B cell (primary cell): ENCODE measurements at regions not wholly inside any gene's neighbourhood (a gene's known extent, or its start where the extent isn't known, plus 50 kb on each side); places are given as distances from the start of the nearest gene placed in this dataset.

Experiments
- ATAC-seq: fragments of 200-7000 bp; cut with Tn5 transposase; one replicate; pipeline ENCODE4 v1.10.0; 2021; ENCODE audit warnings: low read depth, mild to moderate bottlenecking, moderate number of reproducible peaks, moderate library complexity
- CTCF ChIA-PET: fragments of 350-600 bp; sonication (Branson Sonifier 250); formaldehyde crosslinking; loops from one replicate; lab custom pipeline; 2021; ENCODE audit warnings: antibody characterized with exemption, inconsistent platforms; lab: Charles Lee
- POLR2A ChIA-PET: fragments of 350-600 bp; sonication (Branson Sonifier 250); formaldehyde crosslinking; loops from one replicate; lab custom pipeline; 2021; ENCODE audit warnings: antibody characterized with exemption; lab: Charles Lee
- DNase-seq: peaks from one replicate; pipeline ENCODE4 v3.0.0; 2013
- H2AFZ ChIP-seq: 2 replicates; pipeline ENCODE4 v1.6.1; 2012; ENCODE audit warnings: mild to moderate bottlenecking, low read depth, low read length; ENCODE audit not compliant: insufficient read depth, poor library complexity, severe bottlenecking
- H3K27ac ChIP-seq, 2 donors: 1 replicate in 1 of 2; 2 replicates in 1 of 2; pipeline ENCODE4 v1.5.1; 2012 to 2013; ENCODE audit warnings: low read length in 2 of 2, mild to moderate bottlenecking in 2 of 2, moderate library complexity in 1 of 2
- H3K27me3 ChIP-seq, 4 experiments: fragments of 200-600 bp in 1 of 4; sonication (generic) in 1 of 4; replicated peaks in 1 of 4; 1 replicate in 2 of 4; 2 replicates in 2 of 4; pipeline versions ENCODE4 v1.6.1 to v1.7.0; 2013 to 2016; ENCODE audit warnings: low read length in 3 of 4, mild to moderate bottlenecking in 2 of 4, mixed read lengths in 1 of 4, moderate library complexity in 1 of 4; ENCODE audit not compliant: insufficient read depth in 4 of 4, control insufficient read depth in 3 of 4; ENCODE audit errors: control extremely low read depth in 1 of 4
- H3K36me3 ChIP-seq, 2 experiments: replicated peaks in 1 of 2; 1 replicate in 1 of 2; 2 replicates in 1 of 2; pipeline versions ENCODE4 v1.6.1 to v1.7.1; 2013; ENCODE audit warnings: low read length in 1 of 2; ENCODE audit not compliant: insufficient read depth in 2 of 2, control insufficient read depth in 1 of 2; ENCODE audit errors: control extremely low read depth in 1 of 2, extremely low read depth in 1 of 2
- H3K4me1 ChIP-seq, 2 donors: fragments of 200-600 bp in 1 of 2; sonication (generic) in 1 of 2; 1 replicate in 1 of 2; 2 replicates in 1 of 2; pipeline versions ENCODE4 v1.5.1 to v1.6.1; 2013 to 2017; ENCODE audit warnings: low read length in 2 of 2; ENCODE audit not compliant: control insufficient read depth in 2 of 2, insufficient read depth in 2 of 2
- H3K4me2 ChIP-seq: replicated peaks from 2 replicates; pipeline ENCODE3; 2012; ENCODE audit warnings: mild to moderate bottlenecking, low read depth, low read length; ENCODE audit not compliant: poor library complexity, severe bottlenecking
- H3K4me3 ChIP-seq, 5 experiments: fragments of 200-600 bp in 1 of 5; sonication (generic) in 1 of 5; 1 replicate in 3 of 5; 2 replicates in 2 of 5; pipeline versions ENCODE4 v1.5.1 to v1.7.0; 2011 to 2016; ENCODE audit warnings: low read length in 4 of 5, mild to moderate bottlenecking in 4 of 5, low read depth in 2 of 5, control low read depth in 1 of 5, moderate library complexity in 1 of 5; ENCODE audit not compliant: insufficient read depth in 1 of 5; ENCODE audit errors: control extremely low read depth in 1 of 5, extremely low read depth in 1 of 5
- H3K79me2 ChIP-seq: fragments of 200-600 bp; sonication (generic); one replicate; pipeline ENCODE4 v1.6.0; 2016; ENCODE audit warnings: low read length; ENCODE audit not compliant: control insufficient read depth, insufficient read depth
- H3K9ac ChIP-seq: fragments of 200-600 bp; sonication (generic); 2 replicates; pipeline ENCODE4 v1.6.1; 2017; ENCODE audit warnings: mild to moderate bottlenecking, low read length, moderate library complexity
- H3K9me3 ChIP-seq, 3 donors: one replicate each; pipeline versions ENCODE4 v1.6.1 to v1.7.1; 2013; ENCODE audit warnings: low read length in 2 of 3; ENCODE audit not compliant: control insufficient read depth in 2 of 3, insufficient read depth in 1 of 3; ENCODE audit errors: control extremely low read depth in 1 of 3
- H4K20me1 ChIP-seq: 2 replicates; pipeline ENCODE4 v1.6.0; 2012; ENCODE audit warnings: mild to moderate bottlenecking, low read length; ENCODE audit not compliant: insufficient read depth, control insufficient read depth, poor library complexity, severe bottlenecking
- H3K27ac Mint-ChIP-seq: one replicate; pipeline ENCODE4 v1.8.0; 2021; ENCODE audit warnings: mixed read lengths
- H3K27me3 Mint-ChIP-seq: one replicate; pipeline ENCODE4 v1.8.0; 2021; ENCODE audit warnings: mixed read lengths
- H3K4me1 Mint-ChIP-seq: one replicate; pipeline ENCODE4 v1.8.0; 2021; ENCODE audit warnings: mixed read lengths
- H3K4me3 Mint-ChIP-seq: one replicate; pipeline ENCODE4 v1.8.0; 2021; ENCODE audit warnings: mixed read lengths
- H3K9me3 Mint-ChIP-seq: one replicate; pipeline ENCODE4 v1.8.0; 2022; ENCODE audit warnings: mixed read lengths; ENCODE audit not compliant: insufficient read depth
- CTCF ChIP-seq: fragments of 200-600 bp; IDR thresholded peaks from one replicate; pipeline ENCODE4 v1.8.0; 2022; ENCODE audit warnings: antibody characterized with exemption, mild to moderate bottlenecking
- EZH2 ChIP-seq: IDR thresholded peaks from 2 replicates; pipeline ENCODE4 v1.6.1; 2012; ENCODE audit warnings: borderline replicate concordance, low read depth, mild to moderate bottlenecking, moderate library complexity, low read length; ENCODE audit not compliant: insufficient read depth, poor library complexity, severe bottlenecking
- WGBS: methylation state at CpG from one replicate; pipeline ENCODE4 v1.1.5; 2013; ENCODE audit warnings: missing lambda C conversion rate; ENCODE audit not compliant: insufficient coverage; 5-methylcytosine and 5-hydroxymethylcytosine counted together
- intact Hi-C: fragments of 100-400 bp; cut with micrococcal nuclease; formaldehyde crosslinking; loops from one replicate; pipeline ENCODE4 v1.10.0; 2022

- Mint-ChIP-seq H3K27ac (no peak overlapping the region), H3K9me3 (no peaks in the 10 kb centered on the region), H3K4me1 (no peaks in the 10 kb centered on the region), H3K4me3 (no peak overlapping the region), H3K27me3 (no peaks in the 10 kb centered on the region)
- H3K27ac ChIP-seq = no peak overlapping the region
- no peak overlapping the region for H3K4me3 ChIP-seq
- H4K20me1 ChIP-seq = no peaks in the 10 kb centered on the region
- H3K36me3 ChIP-seq = no peaks in the 10 kb centered on the region
- no peaks in the 10 kb centered on the region for H3K79me2 ChIP-seq
- 79% methylated on average over 6 of the region's 6 CpGs for WGBS
- H3K4me1 ChIP-seq = no peaks in the 10 kb centered on the region
- ATAC-seq (no peak), DNase-seq (no peak)
- no peak overlapping the region for H2AFZ ChIP-seq
- TF ChIP-seq EZH2 (no peak), CTCF (no peak)
- CTCF ChIA-PET = no interaction called here
- no peaks in the 10 kb centered on the region for H3K9me3 ChIP-seq
- H3K4me2 ChIP-seq = no peak overlapping the region
- no peak overlapping the region for H3K9ac ChIP-seq
- H3K27me3 ChIP-seq = no peaks in the 10 kb centered on the region
- POLR2A ChIA-PET = no interaction called here
- intact Hi-C loops = no loop called here
Measured at GRCh38 chr1:217944550-217944949, 313.4 kb downstream of the SPATA17 start.

- TF ChIP-seq EZH2 = no peak
- no peak overlapping the region for H2AFZ ChIP-seq
- H3K79me2 ChIP-seq = no peaks in the 10 kb centered on the region
- 95% methylated on average over 4 of the region's 8 CpGs for WGBS
- no peak overlapping the region for H3K27ac Mint-ChIP-seq
- no peak overlapping the region for H3K4me3 ChIP-seq
- no peaks in the 10 kb centered on the region for H3K27me3 ChIP-seq
- intact Hi-C loops = no loop called here
- no peaks in the 10 kb centered on the region for H4K20me1 ChIP-seq
- H3K4me1 Mint-ChIP-seq = no peaks in the 10 kb centered on the region
- ATAC-seq (no peak), DNase-seq (no peak)
- H3K4me1 ChIP-seq = no peaks in the 10 kb centered on the region
- POLR2A ChIA-PET = no interaction called here
- no peak overlapping the region for H3K4me3 Mint-ChIP-seq
- peaks cover 0 to 6% (median 0%) of the 10 kb centered on the region in 3 donors for H3K9me3 ChIP-seq
- CTCF ChIA-PET = no interaction called here
- H3K27me3 Mint-ChIP-seq = no peaks in the 10 kb centered on the region
- H3K9me3 Mint-ChIP-seq = no peaks in the 10 kb centered on the region
- no peak overlapping the region for H3K27ac ChIP-seq
- H3K36me3 ChIP-seq = no peaks in the 10 kb centered on the region
- no peak overlapping the region for H3K9ac ChIP-seq
- no peak overlapping the region for H3K4me2 ChIP-seq
Measured at GRCh38 chr1:217946511-217946910, 315.4 kb downstream of the SPATA17 start.
